Mucosa of descending colon (tissue), 3 donors: ENCODE measurements at regions not wholly inside any gene's neighbourhood (a gene's known extent, or its start where the extent isn't known, plus 50 kb on each side); places are given as distances from the start of the nearest gene placed in this dataset.

ENCODE experiments used
- ATAC-seq: fragments of 200-7000 bp; cut with Tn5 transposase; one replicate; pipeline ENCODE4 v1.9.1; 2020; ENCODE audit warnings: mild to moderate bottlenecking, moderate library complexity
- DNase-seq, 3 donors: peaks; one replicate each; pipeline ENCODE4 v3.0.0-alpha.2; 2020
- H3K36me3 ChIP-seq: fragments of 200-600 bp; one replicate; pipeline ENCODE4 v1.8.0; 2021; ENCODE audit warnings: low read depth, mild to moderate bottlenecking
- H3K4me1 ChIP-seq: fragments of 200-600 bp; one replicate; pipeline ENCODE4 v1.8.0; 2021; ENCODE audit warnings: low read depth, mild to moderate bottlenecking
- H3K4me3 ChIP-seq: fragments of 200-600 bp; one replicate; pipeline ENCODE4 v1.8.0; 2021; ENCODE audit warnings: mild to moderate bottlenecking
- H3K9me3 ChIP-seq: fragments of 200-600 bp; one replicate; pipeline ENCODE4 v1.8.0; 2021; ENCODE audit warnings: mild to moderate bottlenecking
- intact Hi-C, 2 donors: fragments of 100-400 bp; cut with DNase I in 1 of 2; cut with micrococcal nuclease in 1 of 2; formaldehyde crosslinking; loops; one replicate each; pipeline versions ENCODE4 v1.11.0 to v1.11.1; 2022; cut with DNase I, micrococcal nuclease
- TF ChIP-seq, protein P1 (sequence below): fragments of 200-600 bp; IDR thresholded peaks from one replicate; pipeline ENCODE4 v1.8.0; 2022; ENCODE audit warnings: antibody characterized with exemption, mild to moderate bottlenecking
- donor health status: DM: no; HTN: no; CAD: no; lungs with moderate emphysema.
- donor health status: DM: no; HTN: no; CAD: no.
- donor health status: DM: no; HTN: yes; CAD: no.

GRCh38 chr16:80466024-80466987, 74.5 kb upstream of the DYNLRB2 start:
- DNase-seq (peak; percentile 57 to 81 (median 70)), ATAC-seq (peak; percentile 85)
- Histone ChIP-seq H3K9me3 (no peaks in the 10 kb centered on the region), H3K4me1 (peaks cover 6% of the 10 kb centered on the region), H3K4me3 (no peak overlapping the region), H3K36me3 (no peaks in the 10 kb centered on the region)
- intact Hi-C loops: no loop called here
- TF ChIP-seq, protein P1, sequence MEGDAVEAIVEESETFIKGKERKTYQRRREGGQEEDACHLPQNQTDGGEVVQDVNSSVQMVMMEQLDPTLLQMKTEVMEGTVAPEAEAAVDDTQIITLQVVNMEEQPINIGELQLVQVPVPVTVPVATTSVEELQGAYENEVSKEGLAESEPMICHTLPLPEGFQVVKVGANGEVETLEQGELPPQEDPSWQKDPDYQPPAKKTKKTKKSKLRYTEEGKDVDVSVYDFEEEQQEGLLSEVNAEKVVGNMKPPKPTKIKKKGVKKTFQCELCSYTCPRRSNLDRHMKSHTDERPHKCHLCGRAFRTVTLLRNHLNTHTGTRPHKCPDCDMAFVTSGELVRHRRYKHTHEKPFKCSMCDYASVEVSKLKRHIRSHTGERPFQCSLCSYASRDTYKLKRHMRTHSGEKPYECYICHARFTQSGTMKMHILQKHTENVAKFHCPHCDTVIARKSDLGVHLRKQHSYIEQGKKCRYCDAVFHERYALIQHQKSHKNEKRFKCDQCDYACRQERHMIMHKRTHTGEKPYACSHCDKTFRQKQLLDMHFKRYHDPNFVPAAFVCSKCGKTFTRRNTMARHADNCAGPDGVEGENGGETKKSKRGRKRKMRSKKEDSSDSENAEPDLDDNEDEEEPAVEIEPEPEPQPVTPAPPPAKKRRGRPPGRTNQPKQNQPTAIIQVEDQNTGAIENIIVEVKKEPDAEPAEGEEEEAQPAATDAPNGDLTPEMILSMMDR: peak; percentile 75

DNA sequence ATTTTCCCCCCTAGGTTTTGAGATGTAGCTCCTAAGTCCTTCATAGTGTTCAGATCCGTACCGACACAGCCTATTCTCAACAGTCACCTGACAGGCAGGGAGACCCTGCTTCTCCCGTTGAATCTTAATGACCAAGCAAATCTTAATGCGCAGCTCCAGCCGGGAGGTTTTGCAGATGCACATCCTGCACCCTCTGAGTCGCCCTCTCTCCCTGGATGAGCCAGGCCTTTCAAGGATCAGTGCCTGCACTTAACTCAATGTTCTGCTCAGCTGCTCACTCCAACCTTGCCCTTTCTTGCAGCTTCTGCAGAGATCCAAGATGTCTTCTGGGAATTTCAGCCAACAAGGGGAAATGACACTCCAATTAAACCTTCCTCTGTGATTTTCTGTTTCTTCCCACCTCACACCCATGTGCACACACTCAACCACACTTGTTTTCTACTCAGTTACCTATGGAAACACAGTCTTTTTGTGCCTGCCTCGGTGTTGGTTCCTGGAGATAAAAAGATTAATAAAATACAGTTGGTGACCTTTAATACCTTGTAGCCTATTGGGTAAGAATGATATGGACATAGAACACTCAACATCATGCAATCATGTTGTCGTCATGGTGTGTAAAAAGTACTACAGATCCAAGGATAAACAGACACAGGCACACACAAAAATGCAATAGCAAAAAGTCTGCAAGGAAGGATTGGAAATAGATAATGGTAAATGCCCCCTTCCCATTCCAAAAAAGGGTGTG, 76.9 kb upstream of the DYNLRB2 start:
- peaks cover 6% of the 10 kb centered on the region for H3K4me1 ChIP-seq
- no peak overlapping the region for H3K4me3 ChIP-seq
- no peaks in the 10 kb centered on the region for H3K36me3 ChIP-seq
- intact Hi-C loops: no loop called here
- TF ChIP-seq, protein P1: no peak
- no peak for DNase-seq
- ATAC-seq: no peak
- H3K9me3 ChIP-seq: no peaks in the 10 kb centered on the region

- intact Hi-C loops: no loop called here
- no peaks in the 10 kb centered on the region for H3K36me3 ChIP-seq
- TF ChIP-seq, protein P1: no peak
- no peak for ATAC-seq
- H3K9me3 ChIP-seq: no peaks in the 10 kb centered on the region
- peaks cover 6% of the 10 kb centered on the region for H3K4me1 ChIP-seq
- no peak overlapping the region for H3K4me3 ChIP-seq
- DNase-seq: no peak
Observed at GRCh38 chr16:80463326-80463725, 77.5 kb upstream of the DYNLRB2 start.

- Histone ChIP-seq H3K4me3 (no peak overlapping the region), H3K36me3 (no peaks in the 10 kb centered on the region), H3K4me1 (peaks cover 6% of the 10 kb centered on the region), H3K9me3 (no peaks in the 10 kb centered on the region)
- intact Hi-C loops: no loop called here
- TF ChIP-seq, protein P1: no peak
- DNase-seq (peak in 1 of 3 donors; percentile 16), ATAC-seq (peak; percentile 57)
Observed at GRCh38 chr16:80462917-80463316, 77.9 kb upstream of the DYNLRB2 start.

GRCh38 chr16:80460988-80461387, 79.8 kb upstream of the DYNLRB2 start:
- no peak for ATAC-seq
- intact Hi-C loops: no loop called here

More at GRCh38 chr16:80460988-80461387, 79.8 kb upstream of the DYNLRB2 start:
- no peaks in the 10 kb centered on the region for H3K9me3 ChIP-seq
- DNase-seq: no peak
- no peaks in the 10 kb centered on the region for H3K4me1 ChIP-seq
- TF ChIP-seq, protein P1: no peak
- H3K36me3 ChIP-seq: no peaks in the 10 kb centered on the region
- no peak overlapping the region for H3K4me3 ChIP-seq
